Esophagus muscularis mucosa (tissue), 3 donors: ENCODE measurements at regions not wholly inside any gene's neighbourhood (a gene's known extent, or its start where the extent isn't known, plus 50 kb on each side); places are given as distances from the start of the nearest gene placed in this dataset.

Experiments used
- POLR2AphosphoS5 ChIP-seq, 2 donors: sonication (generic); formaldehyde crosslinking; IDR thresholded peaks; one replicate each; pipeline ENCODE4 v1.6.1; 2017; ENCODE audit warnings: antibody characterized with exemption in 2 of 2
- TF ChIP-seq, protein P1 (sequence below), 3 experiments: fragments of 200-600 bp in 2 of 3; fragments of 450-650 bp in 1 of 3; sonication (generic) in 2 of 3; IDR thresholded peaks; one replicate each; pipeline ENCODE4 v1.5.1; 2017 to 2019; ENCODE audit warnings: antibody characterized with exemption in 3 of 3, mild to moderate bottlenecking in 2 of 3, moderate library complexity in 1 of 3

DNA sequence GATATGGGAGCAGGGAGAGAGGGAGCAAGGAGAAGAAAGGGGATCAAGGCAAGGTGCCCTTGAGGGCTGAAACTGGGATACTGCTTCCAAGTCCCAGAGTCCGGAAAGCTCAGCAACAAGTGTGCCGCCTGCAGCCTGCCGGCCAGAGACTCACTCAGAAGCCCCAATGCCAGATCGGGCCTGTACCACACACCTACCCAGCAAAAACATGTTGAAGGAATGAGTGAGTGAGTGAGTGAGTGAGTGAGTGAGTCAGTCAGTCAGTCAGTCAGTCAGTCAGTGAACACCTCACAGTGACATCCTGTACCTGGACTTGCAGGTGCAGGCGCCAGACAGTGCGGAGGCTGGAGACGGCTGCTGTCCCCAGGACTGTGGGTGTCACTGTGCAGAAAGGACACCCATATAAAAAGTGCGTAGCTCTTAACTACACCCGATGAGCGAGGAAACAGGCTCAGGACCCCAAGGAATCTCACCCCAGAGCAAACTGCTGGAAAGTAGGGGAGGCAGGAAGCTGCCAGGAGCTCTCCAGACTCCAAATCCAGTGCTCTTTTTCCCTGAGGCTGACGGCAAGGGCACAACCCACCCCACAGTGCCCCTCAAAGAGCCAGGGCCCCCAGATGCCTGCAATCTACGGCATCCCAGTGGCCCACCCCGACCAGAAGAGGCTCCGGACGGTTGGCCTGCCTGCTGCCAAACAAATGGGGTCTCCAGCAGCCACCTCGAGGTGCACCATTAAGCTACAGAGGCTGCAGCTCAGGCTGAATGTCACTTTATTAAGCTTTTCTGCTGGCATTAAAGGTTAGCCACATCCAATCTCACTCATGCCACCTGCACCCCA is 261.7 kb downstream of the NPHP4 start:
- no peak for TF ChIP-seq POLR2AphosphoS5 (IDR thresholded peaks at IDR 0.05)
- TF ChIP-seq, protein P1, sequence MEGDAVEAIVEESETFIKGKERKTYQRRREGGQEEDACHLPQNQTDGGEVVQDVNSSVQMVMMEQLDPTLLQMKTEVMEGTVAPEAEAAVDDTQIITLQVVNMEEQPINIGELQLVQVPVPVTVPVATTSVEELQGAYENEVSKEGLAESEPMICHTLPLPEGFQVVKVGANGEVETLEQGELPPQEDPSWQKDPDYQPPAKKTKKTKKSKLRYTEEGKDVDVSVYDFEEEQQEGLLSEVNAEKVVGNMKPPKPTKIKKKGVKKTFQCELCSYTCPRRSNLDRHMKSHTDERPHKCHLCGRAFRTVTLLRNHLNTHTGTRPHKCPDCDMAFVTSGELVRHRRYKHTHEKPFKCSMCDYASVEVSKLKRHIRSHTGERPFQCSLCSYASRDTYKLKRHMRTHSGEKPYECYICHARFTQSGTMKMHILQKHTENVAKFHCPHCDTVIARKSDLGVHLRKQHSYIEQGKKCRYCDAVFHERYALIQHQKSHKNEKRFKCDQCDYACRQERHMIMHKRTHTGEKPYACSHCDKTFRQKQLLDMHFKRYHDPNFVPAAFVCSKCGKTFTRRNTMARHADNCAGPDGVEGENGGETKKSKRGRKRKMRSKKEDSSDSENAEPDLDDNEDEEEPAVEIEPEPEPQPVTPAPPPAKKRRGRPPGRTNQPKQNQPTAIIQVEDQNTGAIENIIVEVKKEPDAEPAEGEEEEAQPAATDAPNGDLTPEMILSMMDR (IDR thresholded peaks at IDR 0.05): no peak
